NCI-H510A treated with DMSO at 0.1 percent for 48 hours (cell line): ENCODE measurements at regions not wholly inside any gene's neighbourhood (a gene's known extent, or its start where the extent isn't known, plus 50 kb on each side); places are given as distances from the start of the nearest gene placed in this dataset.
"Not testable (repeated sequence)": the region's sequence is repeated elsewhere in the genome, so short reads cannot be mapped to it uniquely, and the experiment has no call there.

Experiments
- DNase-seq: peaks from one replicate; lab custom pipeline; 2025; lab: John Stamatoyannopoulos, UW

DNA sequence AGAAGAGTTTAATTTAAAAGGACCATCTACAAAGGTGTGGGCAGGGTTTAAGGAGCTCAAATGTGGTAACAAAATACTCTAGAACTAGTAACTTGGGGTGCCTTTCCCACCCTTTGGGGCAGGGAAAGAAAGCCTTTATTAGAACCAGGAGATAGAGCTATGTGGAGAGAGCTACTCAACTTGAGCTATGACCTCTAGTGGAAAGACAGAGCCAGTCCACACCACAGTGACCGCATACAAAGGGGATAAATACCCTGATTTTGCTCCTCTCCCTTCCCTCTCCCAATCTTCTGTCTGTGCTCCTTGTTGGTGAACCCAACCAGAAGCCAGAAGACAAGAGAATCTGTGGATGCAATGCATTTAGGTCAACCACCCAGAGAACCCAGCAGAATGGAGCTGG lies 54.4 kb upstream of the JAK1 start:
- DNase-seq: no peak

DNA sequence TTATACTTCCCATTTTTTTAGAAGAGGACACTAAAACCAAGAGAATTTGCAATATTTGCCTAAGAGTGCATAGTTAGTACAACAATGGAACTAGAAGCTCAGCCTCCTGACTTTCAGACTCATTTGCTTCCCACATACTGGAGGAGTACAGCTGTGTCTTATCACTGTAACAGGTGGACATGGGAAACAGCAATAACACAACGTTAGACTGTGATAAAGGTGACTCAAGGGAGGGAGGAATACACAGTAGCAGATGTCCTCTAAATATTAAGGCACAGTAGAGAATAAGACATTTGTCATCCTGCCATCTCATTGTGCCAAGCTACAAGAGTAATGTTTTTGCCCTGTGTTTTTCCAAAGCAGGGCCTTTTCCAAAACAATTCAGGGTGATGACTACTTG lies 55.4 kb upstream of the JAK1 start:
- no peak for DNase-seq

DNA sequence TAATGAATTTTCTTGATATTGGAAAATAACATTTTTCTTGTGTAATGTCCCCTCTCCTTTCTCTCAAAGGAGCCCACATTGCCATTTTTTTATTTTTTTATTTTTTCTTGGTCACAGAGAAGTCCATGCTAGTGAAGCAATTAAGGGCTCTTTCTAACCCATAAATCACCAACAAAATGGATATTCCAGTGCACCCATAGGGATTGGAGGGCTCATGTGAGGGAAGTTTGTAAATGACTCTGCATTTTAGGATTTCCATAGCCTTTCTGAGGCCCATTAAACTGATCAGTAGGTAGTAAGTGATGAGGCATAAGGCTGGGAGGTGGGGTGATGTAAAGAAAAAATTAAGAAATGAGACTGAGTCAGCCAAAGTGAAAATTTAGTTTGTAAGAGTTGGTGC lies 55.9 kb upstream of the JAK1 start:
- DNase-seq: no peak

DNA sequence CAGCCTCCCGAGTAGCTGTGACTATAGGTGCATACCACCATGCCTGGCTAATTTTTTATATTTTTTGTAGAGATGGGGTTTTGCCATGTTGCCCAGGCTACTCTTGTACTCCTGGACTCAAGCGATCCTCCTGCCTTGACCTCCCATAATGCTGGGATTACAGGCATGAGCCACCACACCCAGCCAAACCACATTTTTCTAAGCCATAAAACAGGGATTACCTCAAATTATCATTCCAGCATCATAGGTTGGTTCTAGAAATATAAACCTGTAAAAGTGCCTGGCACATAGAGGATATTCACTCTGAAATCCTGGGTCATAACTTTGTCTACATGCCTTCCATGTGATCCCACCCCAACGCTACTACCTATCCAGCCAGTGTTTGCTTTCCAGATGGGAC lies 59.4 kb upstream of the JAK1 start:
- no peak for DNase-seq

DNA sequence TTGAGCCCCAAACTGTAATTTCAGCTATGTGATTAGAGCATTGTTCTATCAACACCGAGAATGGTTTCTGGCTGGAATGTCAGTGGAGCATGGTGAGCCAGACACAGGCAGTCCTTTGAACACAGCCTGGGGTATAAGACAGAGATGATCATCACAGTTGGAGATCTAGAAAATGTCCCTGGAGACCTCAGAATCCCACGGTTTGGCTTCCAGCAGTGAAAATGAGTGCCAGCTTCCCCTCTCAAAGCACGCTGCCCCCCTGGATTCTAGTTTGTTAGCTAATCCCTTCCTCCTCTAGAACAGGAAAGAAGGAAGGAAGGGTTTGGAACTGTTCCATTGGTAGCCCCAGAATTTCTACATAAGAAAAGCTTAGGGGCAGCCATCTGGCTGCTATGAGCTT lies 59.9 kb upstream of the JAK1 start:
- no peak for DNase-seq

DNA sequence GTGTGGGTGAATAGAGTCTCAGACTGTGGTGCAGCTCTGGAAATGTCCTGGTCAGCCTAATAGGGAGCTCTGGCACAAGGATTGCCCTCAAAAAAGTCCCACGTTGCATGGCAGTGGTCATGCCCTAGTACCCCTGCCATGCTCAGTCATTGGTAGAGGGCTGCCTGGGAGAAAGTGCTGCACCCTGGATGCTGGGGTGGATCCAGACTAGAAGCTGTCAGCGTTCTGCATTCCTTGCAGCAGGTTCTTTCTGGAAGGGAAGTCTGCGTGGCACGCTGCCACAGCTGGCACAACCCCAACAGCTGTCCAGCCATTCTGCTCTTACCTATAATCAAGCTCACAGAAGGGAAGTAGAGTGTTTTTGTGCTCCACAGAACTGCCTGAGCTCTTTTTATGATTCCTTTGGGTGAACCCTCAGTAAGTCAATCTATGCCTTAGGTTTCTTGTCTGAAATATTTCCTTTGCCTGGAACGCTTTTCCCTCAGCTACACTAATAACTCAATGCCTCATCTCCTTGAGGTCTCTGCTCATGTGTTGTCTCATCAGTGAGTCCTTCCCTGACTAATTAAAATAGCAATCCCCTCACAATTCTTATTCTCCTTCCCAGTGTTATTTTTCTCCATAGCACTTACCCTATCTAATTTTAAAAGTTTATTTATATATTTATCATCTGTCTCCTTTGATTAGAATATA lies 61.5 kb upstream of the JAK1 start:
- no peak for DNase-seq

DNA sequence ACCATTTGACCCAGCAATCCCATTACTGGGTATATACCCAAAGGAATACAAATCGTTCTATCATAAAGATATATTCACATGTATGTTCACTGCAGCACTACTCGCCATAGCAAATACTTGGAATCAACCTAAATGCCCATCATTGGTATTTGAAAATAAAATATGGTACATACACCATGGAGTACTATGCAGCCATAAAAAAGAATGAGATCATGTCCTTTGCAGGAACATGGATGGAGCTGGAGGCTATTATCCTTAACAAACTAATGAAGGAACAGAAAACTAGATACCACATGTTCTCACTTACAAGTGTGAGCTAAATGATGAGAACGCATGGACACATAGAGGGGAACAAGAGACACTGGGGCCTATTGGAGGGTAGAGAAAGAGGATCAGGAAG lies 63.1 kb upstream of the JAK1 start:
- not testable (repeated sequence) for DNase-seq

DNA sequence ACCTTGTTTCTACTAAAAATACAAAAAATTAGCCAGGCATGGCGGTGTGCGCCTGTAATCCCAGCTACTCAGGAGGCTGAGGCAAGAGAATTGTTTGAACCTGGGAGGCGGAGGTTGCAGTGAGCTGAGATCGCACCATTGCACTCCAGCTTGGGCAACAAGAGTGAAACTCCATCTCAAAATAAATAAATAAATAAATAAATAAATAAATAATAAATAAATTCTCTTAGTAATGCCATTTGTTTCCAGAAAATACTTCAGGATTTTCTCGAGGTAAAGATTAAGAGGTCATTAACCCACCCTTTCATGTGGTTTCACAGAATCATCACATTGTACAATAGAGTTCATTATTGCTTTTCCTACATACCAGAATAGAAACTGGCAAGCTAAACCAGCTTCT lies 68.5 kb upstream of the JAK1 start:
- not testable (repeated sequence) for DNase-seq

DNA sequence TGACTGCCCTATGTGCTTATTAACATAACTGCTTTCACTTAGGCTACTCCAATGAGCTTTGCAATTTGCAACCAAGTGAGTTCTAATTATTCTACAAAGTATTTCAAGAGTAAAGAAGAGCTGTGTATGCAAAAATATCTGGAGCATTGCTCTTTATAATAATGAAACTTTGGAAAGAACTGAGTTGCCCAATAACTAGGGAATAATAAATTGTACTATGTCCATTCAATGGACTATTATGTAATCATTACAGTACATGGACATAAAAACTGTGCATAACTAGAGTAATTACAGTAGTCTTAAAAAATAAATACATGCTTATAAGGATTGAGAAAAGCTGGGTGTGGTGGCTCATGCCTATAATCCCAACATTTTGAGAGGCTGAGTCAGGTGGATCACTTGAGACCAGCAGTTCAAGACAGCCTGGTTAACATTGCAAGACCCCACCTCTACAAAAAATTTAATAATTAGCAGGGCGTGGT lies 70.3 kb upstream of the JAK1 start:
- no peak for DNase-seq

DNA sequence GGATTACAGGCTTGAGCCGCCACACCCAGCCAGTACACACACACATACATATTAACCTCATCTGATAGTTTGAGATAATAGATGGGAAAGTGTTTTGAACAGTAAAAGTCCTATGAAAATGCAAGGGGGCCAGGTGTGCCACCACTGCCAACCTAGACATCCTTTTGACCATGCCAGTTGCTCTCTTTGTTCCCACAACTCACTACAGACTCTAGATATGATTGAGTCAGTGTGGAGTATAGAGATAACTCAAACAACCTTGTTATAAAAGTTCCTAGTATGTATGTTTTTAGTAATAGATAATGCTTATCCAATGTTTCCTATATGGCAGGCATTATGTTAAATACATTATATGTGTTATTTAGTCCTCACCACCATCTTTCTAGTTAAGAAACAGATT lies 72.7 kb upstream of the JAK1 start:
- no peak for DNase-seq

DNA sequence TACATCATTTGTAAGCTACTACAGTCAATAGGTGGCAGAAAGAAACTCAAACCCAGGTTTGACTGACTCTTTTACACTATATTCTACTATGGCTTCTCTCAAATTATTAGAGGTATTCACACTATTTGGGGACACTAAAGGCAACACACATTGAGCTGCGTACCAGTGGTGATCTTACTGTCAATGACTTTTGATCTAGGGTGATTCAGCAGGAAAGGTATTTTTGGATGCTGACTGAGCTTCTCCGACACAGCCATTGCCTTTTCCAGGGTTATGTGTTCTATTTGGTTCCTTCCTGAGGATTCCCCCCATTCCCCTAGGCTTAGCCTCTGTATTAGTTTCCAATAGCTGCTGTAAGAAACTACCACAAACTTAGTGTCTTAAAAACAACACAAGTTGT lies 73.2 kb upstream of the JAK1 start:
- DNase-seq: no peak

DNA sequence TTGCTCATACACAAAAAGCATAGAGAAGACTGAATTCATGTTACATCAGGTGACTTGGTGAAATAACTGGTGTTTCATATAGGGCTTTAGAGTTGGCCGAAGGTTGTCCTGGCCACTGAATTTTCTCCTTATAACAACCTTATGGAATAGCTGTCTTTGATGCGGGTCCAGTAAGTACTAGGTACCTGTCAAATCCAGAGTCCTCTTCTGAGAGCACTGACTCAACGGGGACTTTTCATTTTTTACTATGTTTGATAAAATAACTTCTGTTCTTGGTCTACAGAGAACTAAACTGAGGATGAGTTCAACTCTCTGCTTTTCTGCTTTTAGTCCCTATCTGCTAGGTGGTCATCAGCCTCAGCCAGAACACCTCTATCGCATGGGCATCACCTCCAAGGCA lies 76.1 kb upstream of the JAK1 start:
- no peak for DNase-seq

DNA sequence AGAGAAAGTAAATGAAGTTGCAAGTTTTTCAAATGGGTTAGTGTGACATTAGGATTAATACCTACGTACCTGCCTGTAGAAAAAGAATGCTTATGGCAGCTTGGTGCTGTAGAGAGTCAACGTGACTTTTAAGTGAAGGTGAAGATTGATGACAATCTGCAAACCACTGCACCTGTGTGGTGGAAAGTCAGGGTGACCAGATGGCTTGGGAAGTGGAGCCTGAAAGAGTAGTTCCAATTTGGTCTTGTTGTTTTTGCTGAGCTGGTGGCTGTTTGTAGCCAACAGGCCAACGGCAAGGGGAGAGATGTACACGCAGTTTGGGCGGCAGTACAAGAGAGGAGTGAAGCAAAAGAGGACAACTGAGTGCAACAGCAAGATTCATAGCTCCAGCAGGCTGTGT lies 78.1 kb upstream of the JAK1 start:
- DNase-seq: no peak

DNA sequence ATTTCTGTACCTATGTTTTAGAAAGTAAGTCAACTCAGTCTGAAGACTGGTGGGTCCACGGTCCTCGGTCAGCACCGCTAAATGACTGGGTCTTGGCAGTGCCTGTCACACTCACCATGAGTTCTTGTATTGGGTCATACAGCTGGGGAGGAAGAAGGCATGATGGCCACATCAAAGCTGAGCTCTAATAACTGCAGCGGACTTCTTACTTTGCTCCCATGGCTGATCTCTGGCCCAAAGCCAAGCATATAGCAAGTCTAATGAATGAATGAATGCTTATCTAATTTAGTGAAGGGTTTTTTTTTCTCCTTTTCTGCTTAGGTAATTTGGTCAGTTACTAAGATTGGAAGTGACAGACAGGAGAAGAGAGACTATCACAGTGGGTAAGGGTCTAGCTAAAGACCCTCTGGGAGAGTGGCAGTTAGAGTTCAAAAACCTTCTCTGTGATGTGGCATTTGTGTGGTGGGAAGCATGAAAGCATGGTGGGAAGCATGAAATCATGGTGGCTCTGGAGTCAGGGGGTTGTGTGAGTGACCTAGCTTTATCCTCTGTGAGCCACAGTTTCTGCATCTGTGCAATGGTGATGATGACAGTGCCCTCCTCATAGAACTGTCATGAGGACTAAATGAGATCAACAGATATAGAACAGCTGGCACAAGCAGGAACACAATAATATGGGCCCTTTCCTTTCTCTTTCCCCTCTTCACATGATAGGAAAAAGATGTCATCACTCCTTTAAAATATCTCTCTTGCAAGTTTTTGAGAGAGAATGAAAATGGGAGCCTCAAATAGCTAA lies 78.9 kb upstream of the JAK1 start:
- DNase-seq: no peak

DNA sequence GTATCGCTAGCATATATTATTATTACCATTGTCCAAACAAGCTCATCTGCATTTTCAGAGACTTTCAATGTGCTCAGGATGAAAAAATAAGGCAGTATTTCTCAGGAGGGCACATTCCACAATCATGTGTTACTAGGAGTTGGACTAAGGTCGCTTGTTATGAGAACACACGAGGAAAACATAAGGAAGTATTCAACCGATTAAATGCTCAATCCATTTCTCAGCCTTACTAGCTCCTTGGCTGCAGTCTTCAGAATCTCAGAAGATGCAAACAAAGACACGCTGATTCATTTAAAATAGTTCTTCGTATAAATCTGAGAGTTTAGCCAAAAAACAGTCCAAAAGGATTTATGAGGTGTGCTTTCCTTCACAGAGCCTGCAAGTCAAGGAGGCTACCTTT lies 82.0 kb upstream of the JAK1 start:
- DNase-seq: no peak

DNA sequence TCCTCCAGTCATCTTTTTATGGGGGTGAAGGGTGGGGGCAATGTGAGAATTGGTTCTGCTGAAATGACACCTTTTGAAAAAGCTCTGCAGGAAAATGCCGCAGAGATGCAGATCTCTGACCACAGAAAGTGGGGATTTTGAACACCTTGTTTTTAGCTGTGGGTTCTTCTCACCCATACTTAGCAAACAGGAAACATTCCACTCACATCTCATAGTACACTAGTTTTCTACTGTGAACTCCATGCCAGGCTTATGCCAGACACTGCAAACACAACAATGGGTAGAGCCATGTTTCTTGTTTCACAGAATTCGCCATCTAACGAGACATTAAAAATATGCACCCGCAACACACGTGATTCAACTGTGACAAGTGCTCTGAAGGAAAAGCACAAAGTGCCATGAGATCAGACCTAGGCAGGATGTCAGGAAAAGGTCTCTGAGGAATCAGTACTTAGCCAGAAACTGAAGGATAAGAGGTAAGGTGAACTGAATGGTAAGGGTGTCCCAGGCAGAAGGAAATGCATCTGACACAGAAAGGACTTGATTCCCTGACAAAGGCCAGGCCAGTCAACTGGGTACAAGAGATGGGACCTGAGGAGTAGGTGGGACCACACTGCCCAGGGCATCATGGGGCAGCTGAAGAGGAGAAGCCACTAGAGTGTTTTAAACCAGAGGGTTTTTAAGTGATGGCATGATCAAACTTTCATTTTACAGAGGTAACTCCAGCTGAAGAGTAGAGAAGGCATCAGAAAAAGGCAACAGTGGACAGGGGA lies 83.8 kb upstream of the JAK1 start:
- no peak for DNase-seq

DNA sequence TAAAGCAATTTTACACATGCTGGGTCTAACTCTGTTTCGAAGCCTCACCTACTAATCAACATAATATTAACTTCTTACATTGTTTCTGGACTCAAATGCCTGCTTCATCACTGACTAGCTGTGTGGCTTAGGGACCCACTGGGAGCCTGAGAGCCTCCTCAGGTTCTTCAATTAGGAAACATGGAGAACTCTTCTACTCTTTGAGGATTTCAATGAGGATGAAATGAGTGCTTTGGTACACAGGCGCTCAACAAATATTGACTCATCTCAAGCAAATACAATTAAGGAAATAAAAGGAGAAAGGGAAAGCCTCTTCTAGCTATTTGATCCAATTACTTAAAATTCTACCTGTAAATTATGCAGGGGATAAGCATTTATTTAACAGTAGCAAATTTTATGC lies 84.4 kb upstream of the JAK1 start:
- DNase-seq: peak; percentile 88

DNA sequence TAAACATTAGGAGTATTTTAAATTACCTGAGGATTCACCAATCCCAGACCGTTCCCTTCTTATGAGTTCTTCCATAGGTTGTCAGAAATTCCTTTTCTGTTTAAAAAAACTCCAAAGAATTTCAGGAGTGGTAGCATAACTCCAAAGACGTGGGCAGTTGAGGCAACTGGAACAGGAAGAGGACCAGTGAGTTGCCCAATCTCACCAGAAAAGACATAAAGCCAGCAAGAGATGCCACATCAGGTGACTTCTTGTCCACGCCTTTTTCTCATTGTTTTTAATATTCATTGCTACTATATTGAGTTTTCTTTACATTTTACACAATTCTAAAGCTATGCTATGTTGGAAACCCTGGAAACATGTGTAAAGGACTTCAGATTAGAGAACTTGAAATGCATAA lies 88.1 kb upstream of the JAK1 start:
- DNase-seq: no peak

DNA sequence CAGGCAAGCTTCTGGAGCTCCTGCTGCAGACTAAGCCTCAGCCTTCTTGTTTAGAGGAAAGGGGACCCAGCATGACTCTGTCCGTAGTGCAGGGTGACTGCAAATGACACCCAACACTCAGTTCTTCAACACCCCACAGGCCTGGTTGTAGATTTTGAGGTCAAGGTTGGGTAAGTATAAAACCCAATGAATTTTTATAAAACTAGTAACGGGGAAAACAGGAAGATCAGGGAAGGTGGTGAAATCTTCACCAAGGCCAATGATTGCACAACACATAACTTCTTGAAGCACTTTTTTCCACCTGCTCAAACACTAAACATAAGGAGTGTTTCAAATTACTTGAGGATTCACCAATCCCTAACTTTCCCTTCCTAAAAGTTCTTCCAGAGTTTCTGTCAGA lies 89.4 kb upstream of the JAK1 start:
- no peak for DNase-seq

DNA sequence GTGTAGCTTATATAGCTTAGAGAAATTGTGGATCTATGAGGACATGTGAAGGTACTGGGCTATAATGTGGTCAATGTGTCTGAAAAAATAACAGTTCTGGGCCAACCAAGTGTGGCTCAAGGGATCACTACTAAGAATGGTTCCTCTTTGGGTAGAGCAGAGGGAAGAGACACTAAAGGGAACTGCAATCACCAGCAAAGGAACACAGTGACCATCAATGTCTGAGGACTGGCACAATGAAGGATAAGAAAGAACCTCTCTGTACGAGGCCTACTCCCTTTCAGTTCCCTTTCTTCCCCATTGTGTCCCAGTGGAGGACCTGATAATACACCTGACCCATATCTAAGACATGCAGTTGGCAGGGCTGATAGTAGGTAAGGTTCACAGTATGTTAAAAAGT lies 89.9 kb upstream of the JAK1 start:
- no peak for DNase-seq

DNA sequence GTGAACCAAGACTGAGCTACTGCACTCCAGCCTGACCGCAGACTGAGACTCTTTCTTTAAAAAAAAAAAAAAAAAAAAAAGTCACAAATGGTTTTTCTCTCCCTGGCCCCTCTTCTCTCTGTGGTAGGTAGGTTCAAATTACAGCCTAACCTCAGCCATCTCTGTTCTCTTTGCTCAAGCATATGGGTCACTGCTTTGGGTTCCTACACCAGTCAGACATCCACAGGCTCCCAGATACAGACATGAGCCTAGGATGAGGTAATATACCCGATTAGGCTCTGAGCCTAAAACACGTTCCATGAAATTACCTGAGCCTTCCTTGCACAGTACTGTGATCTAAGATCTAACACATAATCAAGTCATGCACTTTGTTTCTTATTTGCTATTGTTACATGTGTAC lies 90.5 kb upstream of the JAK1 start:
- no peak for DNase-seq

DNA sequence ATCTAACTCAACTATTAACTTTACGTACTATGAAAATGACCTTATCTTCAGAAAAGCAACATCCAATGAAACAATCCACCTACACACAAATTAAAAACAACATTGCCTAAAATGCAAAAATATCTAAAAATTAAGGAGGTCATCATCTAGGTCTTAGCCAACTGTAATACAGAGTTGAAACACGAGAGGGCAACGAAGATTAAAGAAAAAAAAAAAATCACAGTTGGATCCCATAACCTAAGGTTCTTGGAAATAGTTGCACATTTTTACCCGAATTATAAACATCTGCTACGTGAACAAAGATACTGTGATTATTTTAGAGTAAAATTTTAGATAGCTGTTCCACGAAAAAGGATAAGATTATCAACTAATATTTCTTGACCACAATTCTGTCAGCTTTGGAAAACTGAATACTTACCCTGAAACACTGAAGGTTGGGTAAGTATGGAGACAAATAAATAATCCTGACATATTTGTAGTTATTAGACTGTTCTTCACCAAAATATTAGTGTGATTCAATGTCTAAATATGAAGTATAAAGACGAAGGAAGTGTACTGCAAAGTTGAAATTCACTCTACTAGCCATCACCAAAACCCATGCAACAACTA lies 88.0 kb upstream of the AK4 start:
- DNase-seq: no peak

DNA sequence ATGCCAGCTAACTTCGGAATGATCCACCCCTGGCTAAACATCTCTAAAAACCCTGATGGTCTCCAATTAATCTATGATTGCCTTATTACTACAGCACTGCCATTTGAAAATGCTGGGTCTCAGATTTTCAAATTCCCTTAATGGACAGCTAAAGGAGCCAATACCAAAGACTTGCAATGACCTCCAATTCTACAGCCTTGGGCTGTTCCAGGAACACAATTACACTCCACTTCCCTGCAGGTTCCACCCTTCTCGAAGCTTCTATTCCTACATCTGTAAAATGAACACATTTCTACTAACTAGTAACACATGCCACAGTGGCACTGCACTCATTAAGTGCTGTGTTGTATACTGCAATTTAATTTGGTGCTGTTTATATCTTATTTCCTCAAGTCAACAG lies 85.7 kb upstream of the AK4 start:
- DNase-seq: no peak
